ENCODE measurements at regions not wholly inside any gene's neighbourhood (a gene's known extent, or its start where the extent isn't known, plus 50 kb on each side); places are given as distances from the start of the nearest gene placed in this dataset.
"Not testable (repeated sequence)": the region's sequence is repeated elsewhere in the genome, so short reads cannot be mapped to it uniquely, and the experiment has no call there.

- no peak for FAIRE-seq
Measured at GRCh38 chr2:140178234-140178633, 1398.0 kb upstream of the NXPH2 start.

GRCh38 chr2:140177086-140177485 is 1396.9 kb upstream of the NXPH2 start:
- no peak for FAIRE-seq

- no peak for FAIRE-seq
Measured at GRCh38 chr2:140173790-140174189, 1393.6 kb upstream of the NXPH2 start.

GRCh38 chr2:140164449-140164848 is 1384.3 kb upstream of the NXPH2 start:
- FAIRE-seq = no peak

- FAIRE-seq = no peak
Measured at GRCh38 chr2:140158259-140158658, 1378.1 kb upstream of the NXPH2 start.

DNA sequence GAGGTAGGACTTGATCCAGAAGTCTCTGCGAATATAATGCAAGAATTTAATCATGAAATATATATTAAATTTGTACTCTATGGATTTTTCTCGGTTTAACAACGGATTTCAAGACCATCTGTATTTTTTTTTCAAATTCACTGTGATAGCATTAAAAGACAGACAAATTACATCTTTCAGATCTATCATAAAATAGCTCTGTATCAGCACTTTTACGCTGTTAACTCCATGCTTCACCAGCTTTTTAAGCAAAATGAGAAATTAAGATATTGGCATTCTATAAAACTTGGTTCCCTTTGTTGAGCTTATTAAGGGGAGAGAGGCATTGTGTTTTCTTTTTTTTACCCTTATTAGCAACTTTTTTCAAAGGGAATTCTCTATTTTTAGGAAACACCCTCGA is 1377.6 kb upstream of the NXPH2 start:
- no peak for FAIRE-seq

GRCh38 chr2:140154706-140155105 is 1374.5 kb upstream of the NXPH2 start:
- no peak for FAIRE-seq

DNA sequence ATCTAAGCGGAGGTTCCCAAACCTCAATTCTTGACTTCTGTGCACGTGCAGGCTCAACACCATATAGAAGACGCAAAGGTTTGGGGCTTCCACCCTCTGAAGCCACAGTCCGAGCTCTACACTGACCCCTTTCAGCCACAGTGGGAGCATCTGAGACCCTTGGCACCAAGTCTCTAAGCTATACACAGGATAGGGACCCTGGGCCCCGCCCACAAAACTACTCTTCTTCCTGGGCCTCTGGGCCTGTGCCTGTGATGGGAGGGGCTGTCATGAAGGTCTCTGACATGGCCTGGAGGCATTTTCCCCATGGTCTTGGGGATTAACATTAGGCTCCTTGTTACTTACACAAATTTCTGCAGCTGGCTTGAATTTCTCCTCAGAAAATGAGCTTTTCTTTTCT is 1374.1 kb upstream of the NXPH2 start:
- no peak for FAIRE-seq

GRCh38 chr2:140144611-140145010 is 1364.4 kb upstream of the NXPH2 start:
- no peak for FAIRE-seq

DNA sequence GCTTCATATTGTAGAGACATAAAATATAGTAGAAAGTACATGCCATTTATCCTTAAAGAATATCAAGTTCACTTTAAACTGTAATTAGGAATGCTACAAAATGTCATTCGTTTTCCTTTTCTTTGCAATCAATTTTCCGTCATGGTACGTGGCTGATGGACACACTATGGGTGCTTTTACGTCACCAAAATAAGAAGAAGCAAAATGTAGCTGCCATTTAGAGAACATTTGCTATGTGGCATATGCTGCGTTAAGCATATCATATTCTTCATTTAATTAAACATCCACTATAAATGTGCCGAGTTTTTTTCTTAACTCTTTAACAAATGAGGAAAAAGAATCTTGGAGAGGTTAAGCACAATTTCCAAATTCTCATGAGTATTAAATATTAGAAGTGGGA is 1358.5 kb upstream of the NXPH2 start:
- FAIRE-seq = no peak

- FAIRE-seq = no peak
Measured at GRCh38 chr2:140136861-140137260, 1356.7 kb upstream of the NXPH2 start.

DNA sequence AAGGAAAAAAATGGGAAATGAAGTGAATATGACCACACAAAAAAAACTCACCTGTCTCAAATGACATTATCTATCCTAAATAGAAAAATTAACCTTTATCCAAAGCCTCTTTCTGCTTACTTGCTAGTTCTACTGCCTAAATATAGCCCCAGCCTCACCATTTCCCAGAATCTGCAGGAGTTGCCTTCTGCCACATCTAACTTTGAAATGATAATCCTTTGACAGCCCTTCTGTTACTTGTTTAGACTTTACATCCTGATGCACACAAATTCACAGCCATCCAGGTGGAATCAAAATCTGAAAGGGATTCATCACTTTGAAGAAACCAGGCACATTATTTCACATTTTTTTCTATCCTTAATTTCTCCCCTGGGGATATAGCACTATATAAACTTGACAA is 1356.2 kb upstream of the NXPH2 start:
- FAIRE-seq = no peak

- FAIRE-seq = no peak
Measured at GRCh38 chr2:140128909-140129308, 1348.7 kb upstream of the NXPH2 start.

GRCh38 chr2:140122001-140122400 is 1341.8 kb upstream of the NXPH2 start:
- no peak for FAIRE-seq

DNA sequence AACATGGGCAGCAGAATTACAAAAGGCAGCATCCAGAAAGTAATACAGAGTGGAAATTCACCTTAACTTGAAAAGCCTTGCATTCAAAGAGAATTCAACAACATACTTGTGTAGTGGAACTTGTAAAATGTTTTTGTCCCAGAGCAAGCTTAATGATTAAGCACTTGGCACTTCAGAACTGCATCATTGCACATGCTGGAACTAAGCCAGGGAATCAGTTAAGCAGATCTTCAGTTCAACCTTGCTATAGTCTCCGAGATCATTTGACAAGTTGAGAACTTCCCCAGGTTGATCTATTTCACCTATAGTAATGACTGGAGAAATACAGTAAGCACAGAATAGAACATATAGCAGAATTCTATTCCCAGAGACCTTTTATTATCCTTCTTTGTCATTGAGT is 1337.2 kb upstream of the NXPH2 start:
- no peak for FAIRE-seq

GRCh38 chr2:140108706-140109475 is 1328.7 kb upstream of the NXPH2 start:
- FAIRE-seq = no peak

GRCh38 chr2:140091926-140092325 is 1311.7 kb upstream of the NXPH2 start:
- no peak for FAIRE-seq

DNA sequence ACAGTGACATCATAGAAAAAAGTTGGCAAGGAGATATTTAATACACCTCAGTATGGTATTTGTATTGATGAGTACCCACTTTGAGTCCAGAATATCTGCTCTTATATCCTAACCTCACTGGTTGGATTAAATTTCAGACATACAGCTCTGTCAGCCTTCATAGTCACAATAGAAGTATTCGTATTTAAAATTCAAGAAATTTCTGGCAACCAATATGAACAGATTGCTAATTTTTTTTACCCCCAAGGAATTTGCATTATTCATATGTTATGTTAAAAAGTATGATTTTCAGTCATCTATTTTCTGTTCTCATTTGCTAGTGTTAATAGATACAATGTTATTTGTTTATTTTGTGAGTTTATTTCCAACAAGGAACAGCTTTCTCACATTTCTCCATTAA is 1306.8 kb upstream of the NXPH2 start:
- FAIRE-seq = no peak

DNA sequence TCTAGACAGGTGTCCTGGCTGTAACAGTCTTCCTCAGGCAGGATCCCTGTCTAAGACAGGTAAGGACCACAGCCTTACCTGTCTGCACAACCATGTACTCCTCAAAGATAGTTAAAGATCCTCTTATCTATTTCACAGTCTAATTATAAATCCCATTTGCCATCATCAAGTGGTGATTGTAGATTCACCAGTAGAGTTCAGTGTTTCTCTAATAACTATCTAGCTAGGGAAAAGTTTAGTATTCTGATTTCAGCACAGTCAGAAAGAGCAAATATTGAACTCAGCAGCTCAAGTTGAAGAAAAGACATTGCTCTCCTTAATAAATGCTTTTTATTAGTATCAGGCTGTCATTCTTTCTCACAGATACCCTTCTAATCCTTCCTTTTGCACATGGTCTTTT is 1305.5 kb upstream of the NXPH2 start:
- FAIRE-seq = no peak

- no peak for FAIRE-seq
Measured at GRCh38 chr2:140079038-140079437, 1298.8 kb upstream of the NXPH2 start.

DNA sequence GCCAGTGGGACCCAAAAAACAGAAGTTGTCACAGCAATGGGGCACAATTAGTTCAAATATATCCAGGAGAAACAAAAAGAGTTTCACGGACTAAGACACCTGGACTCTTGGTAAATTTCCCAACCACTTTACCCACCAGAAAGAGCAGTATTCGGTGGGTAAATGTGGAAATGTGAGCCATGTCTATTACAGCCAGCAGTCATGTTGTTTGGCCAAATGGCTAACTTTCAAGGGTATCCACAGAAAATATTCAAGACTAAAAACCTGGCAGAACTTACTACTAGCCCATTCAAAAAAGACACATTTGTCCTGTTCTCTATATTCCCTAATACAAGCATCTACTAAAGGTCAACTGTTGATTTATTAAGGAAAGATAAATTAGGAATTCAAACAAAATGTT is 1296.0 kb upstream of the NXPH2 start:
- no peak for FAIRE-seq

DNA sequence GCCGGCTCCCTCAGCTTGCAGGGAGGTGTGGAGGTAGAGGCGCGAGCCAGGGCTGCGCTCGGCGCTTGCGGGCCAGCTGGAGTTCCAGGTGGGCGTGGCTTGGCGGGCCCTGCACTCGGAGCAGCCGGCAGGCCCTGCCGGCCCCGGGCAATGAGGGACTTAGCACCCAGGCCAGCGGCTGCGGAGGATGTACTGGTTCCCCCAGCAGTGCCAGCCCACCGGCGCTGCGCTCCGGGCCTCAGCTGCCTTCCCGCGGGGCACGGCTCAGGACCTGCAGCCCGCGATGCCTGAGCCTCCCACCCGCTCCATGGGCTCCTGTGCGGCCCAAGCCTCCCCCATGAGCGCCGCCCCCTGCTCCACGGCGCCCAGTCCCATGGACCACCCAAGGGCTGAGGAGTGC is 1293.6 kb upstream of the NXPH2 start:
- not testable (repeated sequence) for FAIRE-seq

DNA sequence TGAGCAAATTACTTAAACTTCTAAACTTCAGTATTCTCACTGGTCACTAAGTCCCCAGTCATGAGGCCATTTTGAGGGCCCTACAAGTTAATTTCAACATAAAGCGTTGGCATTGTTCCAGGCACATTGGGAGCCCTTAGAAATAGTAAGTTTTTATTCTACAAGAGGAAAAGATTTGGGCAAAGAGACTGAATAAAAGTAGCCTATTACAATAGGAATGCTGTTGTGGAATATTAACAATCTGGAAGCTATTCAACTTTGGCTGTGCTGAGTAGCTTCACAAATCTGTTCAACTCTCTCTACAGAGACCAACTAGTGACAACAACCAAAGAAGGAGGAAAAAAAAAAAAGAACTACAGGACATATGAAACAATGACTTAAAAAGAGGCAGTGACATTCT is 1287.5 kb upstream of the NXPH2 start:
- FAIRE-seq = no peak

- FAIRE-seq = no peak
Measured at GRCh38 chr2:140064243-140064642, 1284.1 kb upstream of the NXPH2 start.

DNA sequence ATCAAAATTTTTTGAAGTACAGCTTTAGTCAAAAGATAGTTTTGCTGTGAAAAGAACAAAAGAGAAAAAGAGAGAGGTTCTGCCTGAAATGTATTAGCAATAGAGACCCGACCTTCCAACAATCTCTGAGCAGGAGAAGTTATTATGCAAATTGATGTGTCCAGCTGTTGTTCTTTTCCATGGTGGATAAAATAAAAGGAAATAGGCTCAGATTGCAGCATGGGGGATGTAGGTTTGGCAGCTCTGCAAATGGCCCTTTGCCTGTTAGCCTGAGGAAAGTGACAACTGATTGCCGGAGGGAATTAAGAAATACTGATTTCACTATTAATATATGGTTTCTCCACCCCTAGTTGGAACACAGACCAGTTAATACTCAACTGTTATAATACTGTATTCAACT is 1283.2 kb upstream of the NXPH2 start:
- no peak for FAIRE-seq
